K562 (cell line): ENCODE measurements at regions not wholly inside any gene's neighbourhood (a gene's known extent, or its start where the extent isn't known, plus 50 kb on each side); places are given as distances from the start of the nearest gene placed in this dataset.

Experiments used
- ATAC-seq: fragments of 200-7000 bp; cut with Tn5 transposase; 3 replicates; pipeline ENCODE4 v1.9.1; 2020; ENCODE audit warnings: moderate library complexity
- BruUV-seq: library from RNA; stranded (reverse); fragments of 400-500 nt; replicated peaks from 2 replicates; lab custom pipeline; 2021; lab: Mats Ljungman, UMichigan
- CTCF ChIA-PET: fragments of 300-600 bp; formaldehyde crosslinking; extraction: SDS; loops from one replicate; lab custom pipeline; 2021; ENCODE audit warnings: low intra/inter-chr PET ratio; lab: Yijun Ruan, JAX
- POLR2A ChIA-PET: fragments of 300-600, 350-650 bp; sonication (Branson Sonifier 250); formaldehyde crosslinking; extraction: SDS; loops from one replicate; lab custom pipeline; 2021; ENCODE audit warnings: antibody characterized with exemption, inconsistent platforms; lab: Yijun Ruan, JAX
- DNase-seq, 4 experiments: peaks; one replicate each; pipeline versions ENCODE4 v3.0.0 to v3.0.0-alpha.2; 2011 to 2018; ENCODE audit warnings: low spot score in 3 of 4, mixed read lengths in 3 of 4; ENCODE audit errors: extremely low read depth in 1 of 4
- FAIRE-seq: peaks from 2 replicates; lab custom pipeline; 2011; peaks lifted over from hg19 to GRCh38; lab: Jason Lieb, UNC
- H2AFZ ChIP-seq: 2 replicates; pipeline ENCODE4 v1.6.0; 2011; ENCODE audit warnings: low read depth, low read length, control low read depth, inconsistent platforms
- H3K27ac ChIP-seq: fragments of 200-600 bp; 3 replicates; pipeline ENCODE4 v1.8.0; 2011; ENCODE audit warnings: low read depth, mild to moderate bottlenecking, control low read depth, inconsistent platforms, low read length, moderate library complexity, mixed read lengths; ENCODE audit errors: extremely low read depth
- H3K27me3 ChIP-seq, 2 experiments: fragments of 300-600 bp in 1 of 2; 2 replicates in 1 of 2; 3 replicates in 1 of 2; pipeline versions ENCODE4 v1.6.0 to v1.8.0; 2011; ENCODE audit warnings: inconsistent platforms in 2 of 2, low read length in 2 of 2, mild to moderate bottlenecking in 1 of 2, mixed read lengths in 1 of 2, moderate library complexity in 1 of 2; ENCODE audit not compliant: control insufficient read depth in 2 of 2, insufficient read depth in 2 of 2
- H3K36me3 ChIP-seq: fragments of 300-600 bp; 3 replicates; pipeline ENCODE4 v1.8.0; 2011; ENCODE audit warnings: mild to moderate bottlenecking, low read length, inconsistent platforms; ENCODE audit not compliant: control insufficient read depth, insufficient read depth
- H3K4me1 ChIP-seq, 2 experiments: fragments of 200-600 bp in 1 of 2; replicated peaks in 1 of 2; 2 replicates in 1 of 2; 3 replicates in 1 of 2; pipeline versions ENCODE4 v1.5.1 to v1.8.0; 2011; ENCODE audit warnings: inconsistent platforms in 2 of 2, low read length in 2 of 2, mild to moderate bottlenecking in 1 of 2, mixed read lengths in 1 of 2, moderate library complexity in 1 of 2; ENCODE audit not compliant: control insufficient read depth in 2 of 2, insufficient read depth in 2 of 2
- H3K4me2 ChIP-seq: 2 replicates; pipeline ENCODE4 v1.6.1; 2011; ENCODE audit warnings: low read length, control low read depth, inconsistent platforms, mixed read lengths; ENCODE audit not compliant: insufficient read depth
- H3K4me3 ChIP-seq: fragments of 200-600 bp; sonication (generic), shearing (Covaris generic); 2 replicates; pipeline ENCODE4 v1.5.1; 2016; ENCODE audit warnings: control low read depth, inconsistent platforms
- H3K79me2 ChIP-seq: fragments of 200-600 bp; 3 replicates; pipeline ENCODE4 v1.8.0; 2011; ENCODE audit warnings: low read length, inconsistent platforms; ENCODE audit not compliant: control insufficient read depth, insufficient read depth
- H3K9ac ChIP-seq, 2 experiments: 2 replicates each; pipeline versions ENCODE4 v1.6.0 to v1.6.1; 2011; ENCODE audit warnings: low read depth in 2 of 2, low read length in 2 of 2, control low read depth in 1 of 2, inconsistent platforms in 1 of 2, mild to moderate bottlenecking in 1 of 2, mixed read lengths in 1 of 2; ENCODE audit not compliant: insufficient read depth in 1 of 2
- H3K9me1 ChIP-seq: one replicate; pipeline ENCODE4 v1.6.0; 2011; ENCODE audit warnings: inconsistent platforms, mild to moderate bottlenecking, low read length, moderate library complexity; ENCODE audit not compliant: control insufficient read depth, insufficient read depth
- H3K9me3 ChIP-seq: replicated peaks from 2 replicates; pipeline ENCODE4 v1.5.1; 2011; ENCODE audit warnings: low read depth, low read length, inconsistent platforms; ENCODE audit not compliant: control insufficient read depth, insufficient read depth
- H4K20me1 ChIP-seq: replicated peaks from 2 replicates; pipeline ENCODE4 v1.6.1; 2011; ENCODE audit warnings: low read length, inconsistent platforms, mixed read lengths; ENCODE audit not compliant: control insufficient read depth, insufficient read depth
- THAP7 ChIP-seq: fragments of 250-450 bp; sonication (Bioruptor Pico); IDR thresholded peaks from 2 replicates; pipeline ENCODE4 v1.5.0; 2021
- UBTF ChIP-seq, 2 experiments: IDR thresholded peaks; 2 replicates each; pipeline ENCODE4 v1.6.1; 2012; ENCODE audit warnings: improper control_type of control experiment in 2 of 2, low read depth in 2 of 2, low read length in 2 of 2, borderline replicate concordance in 1 of 2
- ZNF407 ChIP-seq: fragments of 450-650 bp; IDR thresholded peaks from 2 replicates; pipeline ENCODE4 v1.6.1; 2016; ENCODE audit warnings: low read depth
- ZNF696 ChIP-seq: fragments of 250-450 bp; sonication (Bioruptor Pico); conservative IDR thresholded peaks from 2 replicates; pipeline ENCODE4 v1.4.0; 2020; ENCODE audit warnings: mild to moderate bottlenecking, moderate library complexity
- WGBS: fragments of 100-300 bp; shearing (Covaris generic); methylation state at CpG from one replicate; pipeline ENCODE4 v1.1.6; 2016; ENCODE audit warnings: low coverage, mixed read lengths; ENCODE audit not compliant: insufficient coverage; ENCODE audit errors: missing lambda C conversion rate; 5-methylcytosine and 5-hydroxymethylcytosine counted together
- in situ Hi-C: fragments of 300-500 bp; cut with MboI; formaldehyde crosslinking; loops from 4 replicates; pipeline ENCODE4 v1.15.0; 2018; ENCODE audit warnings: inconsistent platforms, mixed read lengths
- intact Hi-C: fragments of 100-400 bp; cut with micrococcal nuclease; formaldehyde crosslinking; loops from 2 replicates; pipeline ENCODE4 v1.14.2; 2022

GRCh38 chr16:64180136-64180900, 941.5 kb downstream of the CDH11 start:
- H3K9ac ChIP-seq = no peak overlapping the region
- intact Hi-C loops = no loop called here
- H3K9me3 ChIP-seq = no peaks in the 10 kb centered on the region
- no peaks in the 10 kb centered on the region for H3K27me3 ChIP-seq
- H3K79me2 ChIP-seq = no peaks in the 10 kb centered on the region
- in situ Hi-C loops = no loop called here
- H3K36me3 ChIP-seq = no peaks in the 10 kb centered on the region
- H3K9me1 ChIP-seq = no peaks in the 10 kb centered on the region
- WGBS = 2% methylated on average over 4 of the region's 4 CpGs
- TF ChIP-seq UBTF (IDR thresholded peaks at IDR 0.05; ENCODE audit: borderline replicate concordance in 1 of 2, low read depth in 2 of 2, low read length in 2 of 2) = no peak
- TF ChIP-seq ZNF696 = no peak
- TF ChIP-seq THAP7 (CRISPR knock-in tag) = no peak
- no peak for TF ChIP-seq ZNF407
- CTCF ChIA-PET = no interaction called here
- no peaks in the 10 kb centered on the region for H4K20me1 ChIP-seq
- no peak overlapping the region for H3K4me3 ChIP-seq
- no peak for ATAC-seq
- no peak for FAIRE-seq
- POLR2A ChIA-PET = interaction anchor here (0.6 kb wide), 1 partner anchor 536 kb away, joined by 3 read pairs; no protein-coding TSS in a partner anchor
- BruUV-seq = no TSS peak
- H3K4me2 ChIP-seq = no peak overlapping the region
- H2AFZ ChIP-seq = no peak overlapping the region
- no peaks in the 10 kb centered on the region for H3K4me1 ChIP-seq
- no peak for DNase-seq
- no peak overlapping the region for H3K27ac ChIP-seq
